Gastrocnemius medialis (tissue), 4 donors: ENCODE measurements at regions not wholly inside any gene's neighbourhood (a gene's known extent, or its start where the extent isn't known, plus 50 kb on each side); places are given as distances from the start of the nearest gene placed in this dataset.

ENCODE experiments used
- POLR2A ChIP-seq, 2 donors: fragments of 450-650 bp; IDR thresholded peaks; one replicate each; pipeline ENCODE4 v1.6.1; 2017; ENCODE audit warnings: antibody characterized with exemption in 2 of 2, mild to moderate bottlenecking in 2 of 2, moderate library complexity in 2 of 2
- TF ChIP-seq, protein P1 (sequence below), 5 experiments: fragments of 450-650 bp in 3 of 5; fragments of 200-600 bp in 2 of 5; sonication (generic) in 2 of 5; IDR thresholded peaks in 4 of 5; conservative IDR thresholded peaks in 1 of 5; 1 replicate in 4 of 5; 2 replicates in 1 of 5; pipeline ENCODE4 v1.5.1; 2016 to 2019; ENCODE audit warnings: antibody characterized with exemption in 5 of 5, mild to moderate bottlenecking in 3 of 5, moderate library complexity in 3 of 5

DNA sequence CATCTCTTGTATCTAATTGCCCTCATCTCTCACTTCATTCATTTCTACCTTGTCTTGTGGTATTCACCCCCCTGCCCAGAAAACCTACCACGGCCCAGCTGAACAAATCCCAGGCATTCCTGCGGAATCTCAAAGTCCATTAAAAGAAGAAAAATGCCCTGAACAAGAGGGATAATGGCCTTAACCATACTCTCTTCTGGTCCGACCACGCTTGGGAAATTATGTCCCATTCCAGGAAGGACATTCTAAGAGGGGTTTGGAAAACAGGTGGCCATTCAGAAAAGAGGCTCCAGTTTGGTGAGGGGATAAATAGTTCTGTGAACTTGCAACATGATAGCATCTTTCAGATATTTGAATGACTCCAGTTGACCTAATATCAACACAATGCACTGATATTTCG is 349.9 kb upstream of the ZNF521 start:
- TF ChIP-seq, protein P1, sequence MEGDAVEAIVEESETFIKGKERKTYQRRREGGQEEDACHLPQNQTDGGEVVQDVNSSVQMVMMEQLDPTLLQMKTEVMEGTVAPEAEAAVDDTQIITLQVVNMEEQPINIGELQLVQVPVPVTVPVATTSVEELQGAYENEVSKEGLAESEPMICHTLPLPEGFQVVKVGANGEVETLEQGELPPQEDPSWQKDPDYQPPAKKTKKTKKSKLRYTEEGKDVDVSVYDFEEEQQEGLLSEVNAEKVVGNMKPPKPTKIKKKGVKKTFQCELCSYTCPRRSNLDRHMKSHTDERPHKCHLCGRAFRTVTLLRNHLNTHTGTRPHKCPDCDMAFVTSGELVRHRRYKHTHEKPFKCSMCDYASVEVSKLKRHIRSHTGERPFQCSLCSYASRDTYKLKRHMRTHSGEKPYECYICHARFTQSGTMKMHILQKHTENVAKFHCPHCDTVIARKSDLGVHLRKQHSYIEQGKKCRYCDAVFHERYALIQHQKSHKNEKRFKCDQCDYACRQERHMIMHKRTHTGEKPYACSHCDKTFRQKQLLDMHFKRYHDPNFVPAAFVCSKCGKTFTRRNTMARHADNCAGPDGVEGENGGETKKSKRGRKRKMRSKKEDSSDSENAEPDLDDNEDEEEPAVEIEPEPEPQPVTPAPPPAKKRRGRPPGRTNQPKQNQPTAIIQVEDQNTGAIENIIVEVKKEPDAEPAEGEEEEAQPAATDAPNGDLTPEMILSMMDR (IDR thresholded peaks at IDR 0.05 in 4 of 5, conservative IDR thresholded peaks at IDR 0.05 in 1 of 5) = no peak
- TF ChIP-seq POLR2A (IDR thresholded peaks at IDR 0.05) = no peak
